PC-3 (cell line): ENCODE measurements at regions not wholly inside any gene's neighbourhood (a gene's known extent, or its start where the extent isn't known, plus 50 kb on each side); places are given as distances from the start of the nearest gene placed in this dataset.

Experiments
- EZH2phosphoT487 ChIP-seq: fragments of 300-600 bp; sonication (generic); IDR thresholded peaks from 2 replicates; pipeline ENCODE4 v1.6.1; 2018; ENCODE audit warnings: mild to moderate bottlenecking, antibody characterized with exemption, low read length, borderline replicate concordance
- TF ChIP-seq, protein P1 (sequence below): fragments of 300-600 bp; sonication (generic); conservative IDR thresholded peaks from 2 replicates; pipeline ENCODE4 v1.5.1; 2017; ENCODE audit warnings: antibody characterized with exemption, low read depth, mild to moderate bottlenecking, low read length

DNA sequence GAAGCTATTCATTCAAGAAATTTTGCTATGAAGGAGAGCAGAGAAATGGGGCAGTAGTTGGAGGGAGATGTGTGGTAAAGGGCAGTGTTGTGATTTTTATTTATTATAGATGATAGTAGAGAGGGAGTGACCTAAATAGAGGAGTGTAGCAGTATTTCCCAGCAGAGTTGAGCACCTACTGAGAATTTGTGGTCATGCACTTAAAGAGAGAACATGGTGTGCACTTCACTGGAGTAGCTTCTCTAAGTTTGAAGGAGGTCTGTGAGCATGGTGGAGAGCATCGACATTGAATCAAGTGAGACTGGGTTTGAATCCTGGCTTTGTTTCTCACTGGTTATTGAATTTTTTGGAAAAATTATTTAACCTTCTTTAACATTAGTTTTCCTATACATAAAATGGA lies 129.2 kb downstream of the AQP4 start:
- no peak for TF ChIP-seq EZH2phosphoT487
- TF ChIP-seq, protein P1, sequence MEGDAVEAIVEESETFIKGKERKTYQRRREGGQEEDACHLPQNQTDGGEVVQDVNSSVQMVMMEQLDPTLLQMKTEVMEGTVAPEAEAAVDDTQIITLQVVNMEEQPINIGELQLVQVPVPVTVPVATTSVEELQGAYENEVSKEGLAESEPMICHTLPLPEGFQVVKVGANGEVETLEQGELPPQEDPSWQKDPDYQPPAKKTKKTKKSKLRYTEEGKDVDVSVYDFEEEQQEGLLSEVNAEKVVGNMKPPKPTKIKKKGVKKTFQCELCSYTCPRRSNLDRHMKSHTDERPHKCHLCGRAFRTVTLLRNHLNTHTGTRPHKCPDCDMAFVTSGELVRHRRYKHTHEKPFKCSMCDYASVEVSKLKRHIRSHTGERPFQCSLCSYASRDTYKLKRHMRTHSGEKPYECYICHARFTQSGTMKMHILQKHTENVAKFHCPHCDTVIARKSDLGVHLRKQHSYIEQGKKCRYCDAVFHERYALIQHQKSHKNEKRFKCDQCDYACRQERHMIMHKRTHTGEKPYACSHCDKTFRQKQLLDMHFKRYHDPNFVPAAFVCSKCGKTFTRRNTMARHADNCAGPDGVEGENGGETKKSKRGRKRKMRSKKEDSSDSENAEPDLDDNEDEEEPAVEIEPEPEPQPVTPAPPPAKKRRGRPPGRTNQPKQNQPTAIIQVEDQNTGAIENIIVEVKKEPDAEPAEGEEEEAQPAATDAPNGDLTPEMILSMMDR = no peak
